GM12878 (cell line): ENCODE measurements at regions not wholly inside any gene's neighbourhood (a gene's known extent, or its start where the extent isn't known, plus 50 kb on each side); places are given as distances from the start of the nearest gene placed in this dataset.

ENCODE experiments used
- ATAC-seq: fragments of 200-7000 bp; cut with Tn5 transposase; 3 replicates; pipeline ENCODE4 v1.9.1; 2020; ENCODE audit warnings: mild to moderate bottlenecking, moderate library complexity
- BruUV-seq: library from RNA; stranded (reverse); fragments of 400-500 nt; replicated peaks from 2 replicates; lab custom pipeline; 2021; lab: Mats Ljungman, UMichigan
- CTCF ChIA-PET: fragments of 300-600 bp; sonication (Branson Sonifier 250); formaldehyde crosslinking; extraction: SDS; loops from one replicate; lab custom pipeline; 2021; ENCODE audit warnings: inconsistent platforms; lab: Yijun Ruan, JAX
- POLR2A ChIA-PET: fragments of 350-600 bp; formaldehyde crosslinking; extraction: SDS; loops from one replicate; lab custom pipeline; 2021; ENCODE audit warnings: inconsistent platforms; lab: Charles Lee
- RAD21 ChIA-PET: fragments of 300-600 bp; sonication (Branson Sonifier 250); formaldehyde crosslinking; loops from one replicate; lab custom pipeline; 2023; ENCODE audit warnings: antibody characterized with exemption; ENCODE audit not compliant: unreplicated experiment; lab: Charles Lee
- SMC1A ChIA-PET: fragments of 300-600 bp; sonication (Branson Sonifier 250); formaldehyde crosslinking; loops from one replicate; lab custom pipeline; 2023; ENCODE audit not compliant: unreplicated experiment, uncharacterized antibody; lab: Charles Lee
- DNase-seq: peaks from one replicate; pipeline ENCODE4 v3.0.0-alpha.2; 2011; ENCODE audit warnings: low read depth, low spot score
- FAIRE-seq: peaks from 3 replicates; lab custom pipeline; 2011; peaks lifted over from hg19 to GRCh38; lab: Jason Lieb, UNC
- H2AFZ ChIP-seq: 2 replicates; pipeline ENCODE4 v1.6.0; 2011; ENCODE audit warnings: low read depth, low read length, control low read depth; ENCODE audit not compliant: control insufficient read depth
- H3K27ac ChIP-seq: 2 replicates; pipeline ENCODE4 v1.5.1; 2011; ENCODE audit warnings: control low read depth; ENCODE audit not compliant: control insufficient read depth, insufficient read depth
- H3K27me3 ChIP-seq, 2 experiments: replicated peaks in 1 of 2; 2 replicates each; pipeline versions ENCODE4 v1.6.0 to v1.6.1; 2011; ENCODE audit warnings: low read length in 1 of 2; ENCODE audit not compliant: control insufficient read depth in 2 of 2, insufficient read depth in 2 of 2
- H3K36me3 ChIP-seq, 2 experiments: 2 replicates each; pipeline ENCODE4 v1.5.1; 2011; ENCODE audit warnings: low read length in 1 of 2; ENCODE audit not compliant: control insufficient read depth in 2 of 2, insufficient read depth in 2 of 2
- H3K4me1 ChIP-seq: 2 replicates; pipeline ENCODE4 v1.6.1; 2011; ENCODE audit warnings: mild to moderate bottlenecking, low read length, moderate library complexity, mixed read lengths; ENCODE audit not compliant: control insufficient read depth, insufficient read depth
- H3K4me2 ChIP-seq: 2 replicates; pipeline ENCODE4 v1.6.0; 2011; ENCODE audit warnings: control low read depth; ENCODE audit not compliant: control insufficient read depth, insufficient read depth
- H3K4me3 ChIP-seq: fragments of 200-600 bp; sonication (generic); 2 replicates; pipeline ENCODE4 v1.5.1; 2016
- H3K79me2 ChIP-seq: 2 replicates; pipeline ENCODE4 v1.6.0; 2011; ENCODE audit warnings: low read length; ENCODE audit not compliant: control insufficient read depth, insufficient read depth
- H3K9ac ChIP-seq: 2 replicates; pipeline ENCODE4 v1.8.0; 2011; ENCODE audit warnings: low read length, control low read depth, mixed read lengths; ENCODE audit not compliant: control insufficient read depth, insufficient read depth
- H3K9me3 ChIP-seq: replicated peaks from 3 replicates; pipeline ENCODE4 v1.5.1; 2011; ENCODE audit warnings: mild to moderate bottlenecking, low read length; ENCODE audit not compliant: control insufficient read depth, insufficient read depth
- H4K20me1 ChIP-seq: 2 replicates; pipeline ENCODE4 v1.6.0; 2011; ENCODE audit not compliant: control insufficient read depth, insufficient read depth
- CBX5 ChIP-seq: sonication (generic); IDR thresholded peaks from 2 replicates; pipeline ENCODE4 v1.6.1; 2016; ENCODE audit warnings: low read depth, moderate library complexity, mild to moderate bottlenecking, inconsistent platforms
- CHD4 ChIP-seq: fragments of 200-600 bp; sonication (generic); IDR thresholded peaks from 2 replicates; pipeline ENCODE4 v1.6.1; 2016; ENCODE audit warnings: mild to moderate bottlenecking
- CREB1 ChIP-seq: IDR thresholded peaks from 2 replicates; pipeline ENCODE4 v1.6.1; 2012; ENCODE audit warnings: low read depth, mild to moderate bottlenecking, inconsistent platforms
- EP300 ChIP-seq, 2 experiments: fragments of 150-350 bp in 1 of 2; IDR thresholded peaks; 2 replicates each; pipeline ENCODE4 v1.6.1; 2011 to 2012; ENCODE audit warnings: low read depth in 2 of 2, low read length in 2 of 2, borderline replicate concordance in 1 of 2, improper control_type of control experiment in 1 of 2, inconsistent platforms in 1 of 2; ENCODE audit not compliant: control insufficient read depth in 1 of 2
- HDGF ChIP-seq: fragments of 450-650 bp; IDR thresholded peaks from 2 replicates; pipeline ENCODE4 v1.6.1; 2016; ENCODE audit warnings: antibody characterized with exemption
- MTA3 ChIP-seq: IDR thresholded peaks from 2 replicates; pipeline ENCODE4 v1.6.1; 2012; ENCODE audit warnings: low read length, inconsistent platforms, borderline replicate concordance
- PAX8 ChIP-seq: fragments of 450-650 bp; IDR thresholded peaks from 2 replicates; pipeline ENCODE4 v1.6.1; 2017; ENCODE audit warnings: mild to moderate bottlenecking, moderate library complexity
- PKNOX1 ChIP-seq: fragments of 450-650 bp; IDR thresholded peaks from 2 replicates; pipeline ENCODE4 v1.6.1; 2016; ENCODE audit warnings: mild to moderate bottlenecking
- POLR2A ChIP-seq: IDR thresholded peaks from 2 replicates; pipeline ENCODE4 v1.6.1; 2011; ENCODE audit warnings: low read depth, mild to moderate bottlenecking, low read length
- POLR2AphosphoS2 ChIP-seq: IDR thresholded peaks from 2 replicates; pipeline ENCODE4 v1.6.1; 2011; ENCODE audit warnings: low read depth, mild to moderate bottlenecking, low read length, improper control_type of control experiment, moderate library complexity
- RELA ChIP-seq: fragments of 450-650 bp; IDR thresholded peaks from 2 replicates; pipeline ENCODE4 v1.8.0; 2014; ENCODE audit warnings: borderline replicate concordance; ENCODE audit not compliant: partially characterized antibody
- SIN3A ChIP-seq: IDR thresholded peaks from 2 replicates; pipeline ENCODE4 v1.6.1; 2012; ENCODE audit warnings: low read depth, low read length, improper control_type of control experiment
- SMARCA5 ChIP-seq: fragments of 450-650 bp; IDR thresholded peaks from 2 replicates; pipeline ENCODE4 v1.6.1; 2017; ENCODE audit warnings: mild to moderate bottlenecking
- TARDBP ChIP-seq: IDR thresholded peaks from 2 replicates; pipeline ENCODE4 v1.6.1; 2016; ENCODE audit warnings: borderline replicate concordance
- WGBS: methylation state at CpG from one replicate; pipeline ENCODE4 v1.1.6; 2016; ENCODE audit warnings: low lambda C conversion rate; ENCODE audit not compliant: insufficient replicate concordance, insufficient coverage; ENCODE audit errors: missing lambda C conversion rate; 5-methylcytosine and 5-hydroxymethylcytosine counted together
- in situ Hi-C: fragments of 300-500 bp; cut with MboI; formaldehyde crosslinking; loops from 9 replicates; pipeline ENCODE4 v1.14.3; 2018; ENCODE audit warnings: mixed read lengths
- intact Hi-C: fragments of 100-400 bp; cut with micrococcal nuclease; formaldehyde crosslinking; loops from one replicate; pipeline ENCODE4 v1.14.2; 2022; ENCODE audit not compliant: unreplicated experiment
- TF ChIP-seq, protein P1 (sequence below): IDR thresholded peaks from 2 replicates; pipeline ENCODE4 v1.6.1; 2011; ENCODE audit warnings: mild to moderate bottlenecking, low read depth, low read length, moderate library complexity; ENCODE audit not compliant: insufficient replicate concordance

DNA sequence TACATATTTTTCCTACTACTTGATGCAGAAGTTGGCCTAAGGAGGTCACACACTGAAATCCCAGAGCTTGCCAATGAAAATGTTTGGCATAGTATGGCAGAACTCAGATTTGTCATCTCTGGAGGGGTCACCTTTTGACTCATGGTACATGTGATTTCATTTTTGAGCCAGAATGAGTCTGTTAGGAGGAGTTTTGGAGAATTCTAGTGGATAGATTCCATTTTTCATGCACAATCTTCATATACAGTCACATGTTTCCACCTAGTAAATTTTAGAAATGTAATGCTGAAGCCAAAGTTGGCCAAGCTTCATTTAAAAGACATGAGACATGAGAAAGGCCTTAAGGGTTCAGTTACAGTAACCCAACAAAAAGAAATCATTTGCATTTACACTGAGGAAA, 97.8 kb upstream of the IGSF10 start (continued):
- no peak for TF ChIP-seq MTA3

DNA sequence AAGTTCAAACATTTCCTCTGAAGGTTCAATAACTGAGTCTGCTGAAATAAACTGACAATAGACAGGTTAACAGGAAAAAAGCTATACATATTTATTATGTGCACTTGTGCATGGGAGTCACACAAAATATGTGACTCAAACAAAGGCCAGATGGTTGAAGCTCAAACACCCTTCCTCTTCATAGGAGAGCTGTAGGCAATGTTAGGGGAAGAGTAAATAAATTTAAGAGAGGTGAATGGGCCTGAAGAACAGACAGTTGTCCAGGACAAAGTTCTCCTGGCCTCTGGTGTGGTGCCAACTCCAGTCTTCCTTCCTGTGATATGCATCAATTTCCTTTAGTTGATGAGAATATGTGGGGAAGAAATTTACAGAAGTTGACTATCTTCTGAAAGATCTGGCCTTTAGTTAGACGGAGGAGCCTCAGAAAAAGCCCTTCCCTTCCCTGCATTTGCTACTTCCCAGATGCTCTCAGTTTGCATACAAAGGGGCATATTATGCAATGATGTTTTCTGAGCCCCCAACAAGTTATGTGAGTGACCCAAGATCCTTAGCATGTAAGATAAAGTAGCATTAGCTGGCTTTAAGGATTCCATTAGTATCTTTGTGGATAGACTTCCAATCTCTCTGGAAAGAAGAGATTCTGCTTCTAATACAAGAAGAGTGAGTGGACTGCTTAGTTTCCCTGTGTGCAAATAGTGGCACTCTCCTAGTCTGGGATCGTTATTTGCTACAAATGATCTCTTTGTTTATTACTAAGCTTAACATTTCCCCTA, 96.4 kb upstream of the IGSF10 start:
- Histone ChIP-seq H3K9me3 (no peaks in the 10 kb centered on the region), H3K27ac (no peak overlapping the region), H3K27me3 (no peaks in the 10 kb centered on the region), H3K9ac (no peak overlapping the region), H3K36me3 (no peaks in the 10 kb centered on the region), H3K4me2 (no peak overlapping the region), H3K4me1 (no peaks in the 10 kb centered on the region), H2AFZ (no peak overlapping the region), H3K79me2 (no peaks in the 10 kb centered on the region), H3K4me3 (no peak overlapping the region), H4K20me1 (no peaks in the 10 kb centered on the region)
- POLR2A ChIA-PET: no interaction called here
- FAIRE-seq: no peak
- WGBS: 3% methylated on average over 2 of the region's 2 CpGs
- no peak for DNase-seq
- no TSS peak for BruUV-seq
- CTCF ChIA-PET: interaction anchor here (1.3 to 1.4 kb wide), 2 partner anchors 12 to 280 kb away, joined by 3 to 4 read pairs; no protein-coding TSS in a partner anchor
- no peak for ATAC-seq
- TF ChIP-seq POLR2A (no peak), CHD4 (no peak), TARDBP (no peak), SMARCA5 (no peak)
- intact Hi-C loops: no loop called here
- SMC1A ChIA-PET: interaction anchor here (0.6 to 1.9 kb wide), 4 partner anchors 8 to 567 kb away, joined by 3 to 5 read pairs (median 4); no protein-coding TSS in a partner anchor
- RAD21 ChIA-PET: no interaction called here
- in situ Hi-C loops: no loop called here

- no peaks in the 10 kb centered on the region for H3K36me3 ChIP-seq
- H3K27ac ChIP-seq: no peak overlapping the region
- no TSS peak for BruUV-seq
- H3K4me3 ChIP-seq: no peak overlapping the region
- H4K20me1 ChIP-seq: no peaks in the 10 kb centered on the region
- H2AFZ ChIP-seq: no peak overlapping the region
- ChIA-PET RAD21 (no interaction called here), CTCF (interaction anchor here (1.4 kb wide), 1 partner anchor 11 kb away, joined by 4 read pairs; no protein-coding TSS in a partner anchor), SMC1A (interaction anchor here (0.9 to 1.5 kb wide), 2 partner anchors 9 to 568 kb away, joined by 3 to 4 read pairs; no protein-coding TSS in a partner anchor), POLR2A (no interaction called here)
- H3K4me1 ChIP-seq: no peaks in the 10 kb centered on the region
- no peaks in the 10 kb centered on the region for H3K27me3 ChIP-seq
- H3K4me2 ChIP-seq: no peak overlapping the region
- H3K9ac ChIP-seq: no peak overlapping the region
- H3K9me3 ChIP-seq: no peaks in the 10 kb centered on the region
- WGBS: 8% methylated on average over 3 of the region's 3 CpGs
- no peak for FAIRE-seq
- intact Hi-C loops (no loop called here), in situ Hi-C loops (no loop called here)
- no peak for DNase-seq
- no peak for ATAC-seq
- no peaks in the 10 kb centered on the region for H3K79me2 ChIP-seq
- TF ChIP-seq EP300 (IDR thresholded peaks at IDR 0.05; ENCODE audit: borderline replicate concordance in 1 of 2, control insufficient read depth in 1 of 2, low read depth in 2 of 2, low read length in 2 of 2) (no peak), POLR2AphosphoS2 (no peak), CBX5 (no peak), RELA (no peak), SIN3A (no peak), PKNOX1 (no peak), PAX8 (no peak), HDGF (no peak), CREB1 (no peak)
- TF ChIP-seq, protein P1, sequence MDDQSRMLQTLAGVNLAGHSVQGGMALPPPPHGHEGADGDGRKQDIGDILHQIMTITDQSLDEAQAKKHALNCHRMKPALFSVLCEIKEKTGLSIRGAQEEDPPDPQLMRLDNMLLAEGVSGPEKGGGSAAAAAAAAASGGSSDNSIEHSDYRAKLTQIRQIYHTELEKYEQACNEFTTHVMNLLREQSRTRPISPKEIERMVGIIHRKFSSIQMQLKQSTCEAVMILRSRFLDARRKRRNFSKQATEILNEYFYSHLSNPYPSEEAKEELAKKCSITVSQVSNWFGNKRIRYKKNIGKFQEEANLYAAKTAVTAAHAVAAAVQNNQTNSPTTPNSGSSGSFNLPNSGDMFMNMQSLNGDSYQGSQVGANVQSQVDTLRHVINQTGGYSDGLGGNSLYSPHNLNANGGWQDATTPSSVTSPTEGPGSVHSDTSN: no peak
These were observed 95.7 kb upstream of the IGSF10 start for GRCh38 chr3:151556596-151556995.
